BE2C (cell line): ENCODE measurements at regions not wholly inside any gene's neighbourhood (a gene's known extent, or its start where the extent isn't known, plus 50 kb on each side); places are given as distances from the start of the nearest gene placed in this dataset.
"Not testable (repeated sequence)": the region's sequence is repeated elsewhere in the genome, so short reads cannot be mapped to it uniquely, and the experiment has no call there.

ENCODE experiments used
- DNase-seq: peaks from one replicate; pipeline ENCODE4 v3.0.0-alpha.2; 2020
- H3K27me3 ChIP-seq: fragments of 250-450 bp; sonication (Bioruptor Pico); 2 replicates; pipeline ENCODE4 v1.5.1; 2020; ENCODE audit warnings: mild to moderate bottlenecking
- H3K36me3 ChIP-seq: fragments of 250-450 bp; sonication (Bioruptor Pico); 2 replicates; pipeline ENCODE4 v1.5.1; 2020; ENCODE audit warnings: mild to moderate bottlenecking
- H3K4me1 ChIP-seq: fragments of 250-450 bp; sonication (Bioruptor Pico); 2 replicates; pipeline ENCODE4 v1.5.1; 2020
- H3K4me3 ChIP-seq: 2 replicates; pipeline ENCODE4 v1.5.1; 2011; ENCODE audit warnings: low read depth, low read length
- H3K9me3 ChIP-seq: fragments of 250-450 bp; sonication (Bioruptor Pico); 2 replicates; pipeline ENCODE4 v1.5.1; 2020
- CTCF ChIP-seq: IDR thresholded peaks from 2 replicates; pipeline ENCODE4 v1.5.1; 2012; ENCODE audit warnings: mild to moderate bottlenecking, low read depth, low read length

GRCh38 chrX:113996781-113997180 is 587.1 kb upstream of the HTR2C start:
- Histone ChIP-seq H3K4me3 (no peak overlapping the region), H3K36me3 (no peaks in the 10 kb centered on the region), H3K27me3 (no peaks in the 10 kb centered on the region), H3K4me1 (no peaks in the 10 kb centered on the region), H3K9me3 (no peaks in the 10 kb centered on the region)
- no peak for TF ChIP-seq CTCF
- no peak for DNase-seq

GRCh38 chrX:113991720-113992119 is 592.2 kb upstream of the HTR2C start:
- not testable (repeated sequence) for H3K4me3 ChIP-seq

GRCh38 chrX:113990669-113991068 is 593.2 kb upstream of the HTR2C start:
- not testable (repeated sequence) for H3K36me3 ChIP-seq, H3K4me3 ChIP-seq, H3K9me3 ChIP-seq, H3K27me3 ChIP-seq, H3K4me1 ChIP-seq, DNase-seq

More at GRCh38 chrX:113991720-113992119, 592.2 kb upstream of the HTR2C start:
- DNase-seq, H3K9me3 ChIP-seq, H3K36me3 ChIP-seq, H3K27me3 ChIP-seq, H3K4me1 ChIP-seq: not testable (repeated sequence)

GRCh38 chrX:113988315-113988935 is 595.5 kb upstream of the HTR2C start:
- H3K27me3 ChIP-seq, H3K4me1 ChIP-seq, H3K4me3 ChIP-seq, H3K36me3 ChIP-seq, DNase-seq, H3K9me3 ChIP-seq: not testable (repeated sequence)

- no peaks in the 10 kb centered on the region for H3K9me3 ChIP-seq
- H3K4me3 ChIP-seq = no peak overlapping the region
- no peak for TF ChIP-seq CTCF
- DNase-seq = no peak
- H3K36me3 ChIP-seq = no peaks in the 10 kb centered on the region
- no peaks in the 10 kb centered on the region for H3K27me3 ChIP-seq
- no peaks in the 10 kb centered on the region for H3K4me1 ChIP-seq
Measured at GRCh38 chrX:113986427-113986826, 597.5 kb upstream of the HTR2C start.

- no peaks in the 10 kb centered on the region for H3K36me3 ChIP-seq
- H3K4me3 ChIP-seq = no peak overlapping the region
- no peaks in the 10 kb centered on the region for H3K9me3 ChIP-seq
- no peak for DNase-seq
- TF ChIP-seq CTCF = no peak
- no peaks in the 10 kb centered on the region for H3K27me3 ChIP-seq
- H3K4me1 ChIP-seq = no peaks in the 10 kb centered on the region
Measured at GRCh38 chrX:113982766-113983165, 601.1 kb upstream of the HTR2C start.

- TF ChIP-seq CTCF = no peak
- no peak for DNase-seq
- Histone ChIP-seq H3K4me3 (no peak overlapping the region), H3K9me3 (no peaks in the 10 kb centered on the region), H3K4me1 (no peaks in the 10 kb centered on the region), H3K27me3 (no peaks in the 10 kb centered on the region), H3K36me3 (no peaks in the 10 kb centered on the region)
Measured at GRCh38 chrX:113980953-113981352, 602.9 kb upstream of the HTR2C start.

GRCh38 chrX:113977887-113978286 is 606.0 kb upstream of the HTR2C start:
- no peaks in the 10 kb centered on the region for H3K36me3 ChIP-seq
- H3K9me3 ChIP-seq = no peaks in the 10 kb centered on the region
- no peak overlapping the region for H3K4me3 ChIP-seq
- H3K4me1 ChIP-seq = no peaks in the 10 kb centered on the region
- DNase-seq = no peak
- no peak for TF ChIP-seq CTCF
- H3K27me3 ChIP-seq = no peaks in the 10 kb centered on the region
